NCI-H82 treated with DMSO at 0.1 percent for 48 hours (cell line): ENCODE measurements at regions not wholly inside any gene's neighbourhood (a gene's known extent, or its start where the extent isn't known, plus 50 kb on each side); places are given as distances from the start of the nearest gene placed in this dataset.

Source experiments
- DNase-seq: peaks from one replicate; lab custom pipeline; 2025; ENCODE audit not compliant: unreplicated experiment; lab: John Stamatoyannopoulos, UW

DNA sequence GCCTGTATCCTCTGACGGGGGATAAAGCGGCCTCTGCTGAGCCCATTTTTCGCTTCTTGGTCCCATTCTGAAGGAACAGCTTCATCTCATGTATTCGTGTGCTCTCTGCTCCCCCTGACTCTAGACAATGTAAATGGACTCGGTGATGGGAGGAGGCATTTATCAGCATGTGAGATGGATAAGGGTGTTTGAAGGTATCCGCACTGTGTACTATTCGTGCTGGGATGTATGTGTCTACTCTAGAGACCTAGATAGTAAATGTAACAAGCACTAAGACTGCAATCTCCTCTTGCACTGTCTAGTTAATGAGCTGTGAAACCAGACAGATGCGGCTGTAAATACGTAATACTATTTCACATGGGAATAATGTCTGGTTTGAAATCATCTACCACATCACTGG is 134.6 kb upstream of the ARGLU1 start:
- no peak for DNase-seq

DNA sequence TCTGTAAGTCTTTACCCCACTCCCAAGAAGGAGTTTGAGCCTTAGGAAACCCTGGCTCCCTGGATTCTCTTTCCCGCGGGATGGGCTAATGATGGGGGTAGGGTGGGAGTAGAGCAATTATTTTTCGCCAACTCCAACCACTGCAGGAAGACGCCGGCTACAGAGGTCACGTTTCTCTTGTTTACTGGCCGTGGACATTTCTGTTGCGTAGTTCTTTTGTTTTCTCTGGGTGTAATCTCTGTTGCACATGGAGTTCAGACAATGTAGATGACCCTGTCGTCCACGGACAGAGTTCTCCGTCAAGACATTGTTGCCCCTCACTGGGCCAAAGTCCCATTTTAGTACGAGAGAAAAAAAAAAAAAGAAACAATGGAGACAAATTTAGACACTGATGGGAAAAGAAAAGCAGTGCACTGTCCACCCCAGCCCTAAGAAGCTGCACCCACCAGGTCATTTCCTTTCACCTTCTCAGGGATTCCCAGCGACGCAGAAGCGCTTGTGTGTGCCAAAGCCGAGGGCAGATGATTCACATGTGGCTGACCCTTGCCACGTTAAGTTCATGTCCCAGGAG is 133.9 kb upstream of the ARGLU1 start:
- no peak for DNase-seq

DNA sequence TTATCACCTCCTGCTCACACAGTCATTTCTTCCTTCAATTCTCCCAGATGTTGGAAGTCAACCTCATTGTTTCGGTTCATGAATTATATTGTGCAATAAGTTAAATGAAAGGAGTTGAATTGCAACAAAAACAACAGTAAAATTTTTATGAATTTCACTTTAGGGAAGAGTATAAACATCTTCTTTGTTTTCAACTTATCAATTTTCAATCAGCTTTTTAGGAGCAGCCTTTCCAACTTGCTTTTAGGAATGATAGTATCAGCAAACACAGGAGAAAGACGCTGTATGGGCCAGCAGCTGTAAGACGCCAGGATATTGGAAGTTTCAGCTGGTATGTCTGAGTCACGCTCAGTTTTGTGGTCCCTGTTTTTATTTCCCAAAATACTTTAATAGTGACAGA is 132.5 kb upstream of the ARGLU1 start:
- no peak for DNase-seq

DNA sequence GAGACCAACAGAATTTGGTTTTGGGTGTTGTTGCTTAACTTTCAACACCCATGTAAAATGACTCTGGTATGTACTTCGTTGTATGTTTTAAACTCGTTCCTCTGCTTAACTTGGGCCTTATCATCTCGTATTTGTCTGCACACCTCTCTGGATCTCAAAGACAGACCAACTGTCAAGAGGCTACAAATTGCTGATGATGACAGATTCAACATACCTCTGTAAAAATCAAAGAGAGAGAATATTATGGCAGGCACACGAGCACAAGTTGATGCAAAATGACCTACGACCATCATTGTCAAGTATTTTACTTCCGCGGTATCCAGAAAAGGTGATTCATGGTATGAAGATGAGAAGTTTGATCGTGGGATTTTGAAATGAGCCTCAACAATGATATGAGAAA is 132.1 kb upstream of the ARGLU1 start:
- no peak for DNase-seq

DNA sequence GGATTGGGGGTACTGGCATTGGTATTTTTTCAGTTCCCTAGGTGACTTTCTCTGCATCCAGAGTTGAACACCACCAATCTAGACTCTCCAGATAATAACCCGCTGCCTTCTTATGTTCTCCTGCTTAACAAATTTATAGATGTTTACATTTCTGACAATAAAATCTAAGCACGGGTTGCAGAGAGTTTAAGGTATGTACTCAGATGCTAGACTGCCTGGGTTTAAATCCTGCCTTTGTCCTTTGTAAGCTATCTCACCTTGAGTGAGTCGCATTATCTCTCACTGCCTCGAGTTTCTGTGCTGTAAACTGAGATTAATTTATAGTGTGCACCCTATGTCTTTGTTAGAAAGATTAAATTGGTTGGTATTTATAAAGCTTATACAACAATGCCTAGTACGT is 131.4 kb upstream of the ARGLU1 start:
- DNase-seq, result no peak

DNA sequence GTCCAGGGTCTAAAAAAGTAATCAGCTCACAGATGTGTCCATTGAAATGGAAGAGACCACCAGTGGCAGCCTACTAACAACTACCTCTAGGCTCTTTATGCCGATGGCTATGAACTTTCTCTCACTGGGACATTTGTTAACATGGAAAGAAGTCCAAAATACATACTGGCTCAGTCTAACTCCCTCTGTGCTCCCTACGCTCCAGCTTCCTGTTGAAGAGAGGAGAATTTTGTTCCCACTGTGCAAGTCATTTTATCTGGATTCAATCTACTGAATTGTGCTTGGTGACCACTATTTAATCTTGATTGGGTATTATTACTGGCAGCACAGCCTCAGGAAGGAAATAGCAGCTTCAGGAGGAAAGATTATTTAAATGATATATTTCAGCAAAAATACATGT is 128.8 kb upstream of the ARGLU1 start:
- no peak for DNase-seq

DNA sequence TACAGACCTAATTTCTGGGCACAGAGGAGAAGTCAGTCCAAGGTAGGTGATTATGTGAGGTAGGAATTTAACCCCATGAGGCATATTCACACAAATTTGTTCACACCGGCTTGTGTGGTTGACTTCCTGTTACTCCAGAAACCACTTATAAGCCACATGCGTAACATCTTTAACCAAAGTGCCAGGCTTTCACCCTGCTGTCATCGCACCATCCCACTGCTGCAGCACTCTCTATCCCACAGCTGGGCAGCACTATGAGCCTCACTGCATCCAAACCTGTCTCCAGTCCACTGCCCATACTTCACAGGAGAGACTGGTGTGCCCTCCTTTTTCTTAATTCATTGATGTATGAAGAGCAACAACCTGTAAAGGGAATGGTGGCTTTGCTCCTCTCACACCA is 128.2 kb upstream of the ARGLU1 start:
- DNase-seq, result no peak

DNA sequence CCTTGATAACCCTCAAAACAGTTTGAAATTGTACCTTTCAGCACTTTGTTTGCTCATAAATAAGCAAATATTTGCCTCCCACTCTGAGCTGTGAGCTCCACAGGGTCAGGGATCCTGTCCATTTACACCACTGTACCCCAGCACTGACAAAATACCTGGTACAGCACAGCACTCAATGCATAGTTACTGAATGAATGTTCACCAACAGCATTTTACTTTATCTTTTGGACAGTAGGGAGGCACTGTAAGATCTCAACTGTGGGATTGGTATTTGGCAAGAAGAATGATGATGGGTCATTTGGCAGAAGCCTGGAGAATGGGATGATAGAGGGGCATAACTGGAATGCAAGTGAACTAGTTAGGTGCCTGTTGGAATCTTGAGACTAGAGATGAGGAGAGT is 127.2 kb upstream of the ARGLU1 start:
- DNase-seq, result no peak

DNA sequence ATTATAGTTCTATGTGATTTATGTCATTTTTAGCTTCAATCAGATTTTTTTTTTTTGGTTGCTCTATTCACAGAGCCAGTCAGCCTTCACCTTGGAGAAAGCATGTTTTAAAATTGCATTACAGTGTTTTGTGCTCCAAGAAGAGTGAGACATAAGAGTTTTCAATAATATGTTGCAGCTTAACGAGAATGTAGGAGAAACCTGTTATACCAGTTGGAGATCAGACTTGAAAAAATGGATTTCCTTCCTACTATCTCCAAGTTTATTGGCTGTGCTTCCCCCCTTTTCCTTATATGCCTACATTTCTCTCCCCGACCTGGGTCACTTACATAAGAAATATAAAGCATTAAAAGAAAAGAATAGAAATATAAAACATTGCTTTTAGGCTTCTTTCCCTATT is 123.9 kb upstream of the ARGLU1 start:
- no peak for DNase-seq

DNA sequence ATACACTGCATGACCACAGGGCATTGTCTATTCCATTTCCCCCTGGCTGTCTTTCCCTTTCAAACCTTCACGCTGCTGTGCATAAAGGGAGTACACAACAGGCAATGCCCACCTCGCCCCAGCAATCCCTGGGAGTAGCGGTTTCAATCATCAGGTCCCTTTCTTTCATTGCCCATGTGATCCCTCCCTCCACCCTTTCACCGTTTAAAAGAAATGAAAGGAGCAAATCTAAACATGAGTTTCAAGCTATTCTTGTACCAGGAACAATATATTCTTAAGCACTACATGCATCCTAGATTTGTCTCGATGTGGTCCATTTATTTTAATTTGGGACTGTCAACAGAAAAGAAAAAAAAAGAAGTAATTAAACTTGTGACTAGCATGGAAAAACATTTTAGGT is 123.4 kb upstream of the ARGLU1 start:
- no peak for DNase-seq

DNA sequence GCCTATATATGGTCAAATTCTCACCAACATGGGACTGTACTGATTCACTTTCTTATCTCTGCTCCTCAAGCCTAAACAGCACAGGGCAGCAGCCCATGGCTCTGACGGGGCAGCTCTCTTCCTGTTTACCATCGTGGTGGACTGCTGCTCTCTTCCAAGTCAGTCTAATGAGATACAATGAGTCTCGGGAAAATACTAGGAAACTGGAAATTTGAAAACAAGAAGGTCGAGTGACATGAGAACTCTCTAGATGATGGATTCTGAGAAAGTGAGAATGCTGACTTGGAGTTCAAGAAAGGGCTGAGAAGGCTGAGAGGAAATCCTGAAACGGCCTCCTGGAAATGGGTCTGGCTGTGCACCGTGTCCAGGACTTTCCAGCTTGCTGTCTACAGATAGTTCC is 122.8 kb upstream of the ARGLU1 start:
- no peak for DNase-seq

DNA sequence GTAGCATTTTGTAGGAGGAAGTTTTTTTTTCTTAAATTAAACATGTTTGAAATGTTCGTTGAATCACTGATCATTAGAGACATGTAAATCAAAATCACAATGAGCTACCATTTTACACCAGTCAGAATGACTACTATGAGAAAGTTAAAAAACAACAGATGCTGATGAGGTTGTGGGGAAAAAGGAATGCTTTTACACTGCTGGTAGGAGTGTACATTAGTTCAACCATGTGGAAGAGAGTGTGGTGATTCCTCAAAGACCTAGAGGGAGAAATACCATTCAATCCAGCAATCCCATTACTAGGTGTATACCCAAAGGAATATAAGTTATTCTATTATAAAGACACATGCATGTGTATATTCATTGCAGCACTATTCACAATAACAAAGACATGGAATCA is 122.0 kb upstream of the ARGLU1 start:
- no peak for DNase-seq

DNA sequence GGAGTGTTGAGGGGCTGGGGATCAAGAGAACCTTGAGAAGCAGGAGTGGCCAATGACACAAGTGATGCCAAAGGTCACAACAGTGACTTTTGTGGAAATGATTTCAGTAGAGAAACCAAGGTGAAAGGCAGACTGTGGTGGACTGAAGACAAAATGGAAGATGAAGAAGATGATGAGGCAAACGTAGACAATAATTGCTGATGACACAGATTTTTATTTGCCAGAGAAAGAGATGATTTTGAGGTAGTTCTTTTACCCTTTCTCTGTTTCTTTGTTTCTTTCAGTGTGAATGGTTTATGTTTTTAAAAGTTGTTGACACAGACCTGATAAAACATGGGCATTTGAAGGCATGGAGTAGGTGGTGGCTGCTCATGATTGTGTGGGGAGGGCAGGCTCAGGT is 121.0 kb upstream of the ARGLU1 start:
- DNase-seq, result no peak

DNA sequence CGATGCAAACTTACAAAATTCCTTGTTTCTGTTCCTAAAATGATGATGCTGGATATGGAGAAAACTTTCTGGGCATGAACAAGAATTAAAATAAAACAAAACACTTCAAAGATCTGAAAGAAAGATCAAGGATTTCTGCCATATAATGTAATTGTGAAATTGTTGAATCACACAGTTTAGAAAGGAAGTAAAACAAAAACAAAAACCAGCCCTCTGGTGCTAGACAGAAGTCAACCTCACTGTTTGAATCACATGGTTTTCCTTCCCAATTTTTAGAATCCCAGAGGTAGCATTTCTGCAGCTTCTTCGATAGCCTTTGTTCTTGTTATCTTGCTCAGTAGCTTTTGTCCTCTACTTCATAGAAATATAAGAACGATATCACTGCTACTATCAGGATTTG is 118.2 kb upstream of the ARGLU1 start:
- no peak for DNase-seq

DNA sequence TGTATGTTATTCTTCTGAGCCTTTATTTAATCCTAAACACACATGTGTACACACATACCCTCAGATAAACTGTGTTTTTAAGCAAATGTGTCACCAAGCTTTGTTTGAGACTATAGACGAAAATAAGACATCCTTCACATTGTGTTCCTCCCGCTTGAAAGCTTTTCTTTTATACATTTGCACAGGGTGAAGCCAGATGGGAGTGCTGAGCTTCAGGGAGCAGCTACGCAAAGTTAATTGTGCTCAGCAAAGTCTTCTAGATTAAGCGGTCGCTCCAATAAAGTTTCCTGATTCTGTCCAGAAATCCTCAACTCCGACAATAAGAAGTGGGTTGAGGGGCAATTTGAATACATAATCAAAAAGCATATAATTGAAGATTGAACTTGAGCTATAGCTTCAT is 117.2 kb upstream of the ARGLU1 start:
- DNase-seq, result no peak

DNA sequence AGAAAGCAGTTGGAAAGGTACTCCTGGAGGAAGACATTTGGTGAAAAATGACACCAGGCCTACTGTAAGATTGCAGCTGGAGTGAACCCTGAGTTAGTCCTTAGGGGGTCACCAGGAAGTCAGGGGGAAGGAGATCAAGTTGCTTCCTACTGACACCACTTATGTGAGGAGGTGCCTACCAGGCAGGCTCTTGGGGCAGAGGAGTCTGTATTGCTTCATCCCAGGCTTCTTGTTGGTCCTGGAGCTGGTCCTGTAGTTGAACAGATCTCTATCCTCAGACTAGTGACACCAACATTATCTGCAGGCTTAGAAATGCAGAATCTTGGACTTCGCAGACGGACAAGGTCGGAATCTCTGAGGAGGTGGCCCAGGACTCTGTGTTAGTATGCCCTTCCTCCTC is 116.0 kb upstream of the ARGLU1 start:
- DNase-seq, result no peak

DNA sequence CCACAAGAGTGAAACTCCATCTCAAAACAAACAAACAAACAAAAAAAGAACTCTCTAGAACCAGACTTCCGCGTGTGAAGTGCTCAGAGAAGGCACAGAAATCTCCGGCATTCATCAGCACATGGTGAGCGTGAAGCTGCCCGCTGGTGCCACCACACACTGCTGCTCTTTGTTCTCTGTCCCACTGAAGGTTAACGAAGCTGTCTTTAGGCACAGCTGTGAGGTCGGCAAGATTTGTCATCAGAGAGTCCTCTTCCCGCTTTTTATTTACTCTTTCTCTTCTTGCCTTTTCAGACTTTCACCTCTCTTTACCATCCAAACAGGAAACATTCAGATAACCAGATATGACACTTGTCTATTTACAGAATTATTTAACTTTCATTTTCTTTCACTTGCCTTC is 115.2 kb upstream of the ARGLU1 start:
- DNase-seq, result no peak

DNA sequence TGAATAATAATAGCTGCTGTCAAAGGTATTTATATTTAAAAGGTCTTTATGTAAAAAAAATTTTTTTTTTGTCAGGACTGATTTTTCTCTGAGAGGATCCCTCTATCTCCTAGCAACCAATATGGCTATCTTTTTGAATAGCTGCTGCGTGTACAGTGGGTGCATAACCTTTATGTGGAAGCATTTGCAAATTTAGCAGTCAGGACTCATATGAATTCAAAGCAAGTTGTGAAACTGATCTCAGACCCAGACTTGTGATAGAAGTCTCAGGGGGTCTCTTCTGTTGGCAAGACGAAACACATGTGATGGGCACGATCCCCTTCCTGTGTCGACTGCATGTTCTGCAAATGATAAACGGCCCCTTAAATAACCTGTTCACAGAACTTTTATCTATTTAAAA is 114.1 kb upstream of the ARGLU1 start:
- no peak for DNase-seq

DNA sequence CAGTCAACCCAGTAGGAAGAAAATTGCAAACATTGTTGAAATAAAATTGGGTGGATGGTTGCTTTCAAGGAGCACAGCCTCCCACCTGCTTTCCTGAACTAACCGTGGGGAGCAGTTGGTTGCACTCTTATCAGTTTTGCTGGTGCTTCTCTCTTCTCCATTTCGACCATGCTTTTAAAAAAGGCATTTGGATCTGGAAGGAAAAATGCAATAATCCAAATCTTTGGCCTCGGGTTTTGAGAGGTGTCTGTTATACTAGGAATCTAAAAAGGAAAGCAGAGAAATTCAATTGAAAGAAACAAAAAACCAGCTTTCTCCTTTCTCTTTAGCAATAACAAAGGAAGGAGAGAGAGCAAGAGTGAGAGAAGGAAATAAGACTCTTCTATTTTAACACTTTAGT is 113.6 kb upstream of the ARGLU1 start:
- DNase-seq, result no peak

DNA sequence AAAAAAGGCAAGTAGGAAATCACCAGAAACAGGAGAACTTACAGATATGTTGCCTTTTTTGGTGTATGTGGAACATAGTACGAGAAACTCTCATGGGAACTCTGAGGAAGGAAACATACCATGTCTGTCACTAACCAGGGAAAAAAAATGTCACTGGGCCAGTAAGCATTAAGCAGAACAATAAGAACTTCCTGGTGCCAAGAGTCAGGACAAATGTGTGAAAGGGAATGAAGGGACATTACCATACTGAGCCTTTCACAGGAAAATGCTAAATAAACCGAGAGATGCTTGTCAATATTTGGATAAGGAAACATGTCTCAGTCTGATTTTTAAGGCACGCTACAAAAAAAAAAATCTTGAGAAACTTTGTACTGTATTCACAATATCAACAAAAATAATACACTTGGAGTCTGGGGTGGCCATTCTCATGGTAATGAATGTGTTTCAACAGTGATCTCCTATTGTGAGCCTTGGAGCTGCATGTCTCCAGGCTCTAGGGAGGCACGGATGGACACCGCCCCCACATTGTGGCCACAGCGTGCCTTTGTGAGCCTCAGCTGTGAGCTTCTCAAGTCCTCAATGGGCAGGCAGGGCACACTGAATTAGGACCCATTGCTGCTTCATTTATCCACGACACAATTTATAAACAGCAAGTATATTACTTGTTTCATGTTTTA is 113.0 kb upstream of the ARGLU1 start:
- no peak for DNase-seq

DNA sequence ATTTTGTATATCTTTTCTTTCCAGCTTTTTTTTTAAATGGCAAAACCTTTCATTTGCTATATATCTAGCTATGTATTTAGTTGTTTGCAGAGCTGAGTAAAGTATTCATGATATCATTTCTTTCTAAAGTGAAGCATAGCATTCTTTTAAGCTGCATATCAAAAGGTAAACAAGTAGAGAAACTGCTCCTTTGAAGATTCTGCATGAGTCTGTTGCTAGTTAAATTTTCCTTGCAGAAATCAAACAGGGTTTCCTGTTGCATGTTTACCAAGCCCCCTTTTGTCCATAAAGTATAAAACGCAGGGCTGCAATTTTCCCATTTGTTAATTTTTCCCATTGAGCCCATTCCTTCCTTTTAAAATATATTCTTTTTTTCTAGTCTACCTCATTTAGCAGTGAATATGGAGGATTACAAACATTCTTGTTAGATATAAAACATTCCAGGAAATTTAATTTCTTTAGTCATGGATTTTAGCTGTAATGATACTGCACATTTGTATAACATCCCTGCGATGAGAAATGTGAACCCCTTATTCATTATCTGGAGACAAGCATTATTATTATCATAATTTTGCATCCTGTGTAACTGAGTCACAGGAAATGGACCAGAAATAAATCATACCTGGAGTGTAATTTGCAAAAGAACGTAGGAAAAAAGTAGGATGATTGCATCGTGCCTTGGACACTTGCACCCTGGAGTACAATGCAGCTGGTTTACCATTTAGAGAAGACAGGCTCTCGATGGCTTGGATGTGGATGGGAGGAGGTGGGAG is 110.9 kb upstream of the ARGLU1 start:
- no peak for DNase-seq

DNA sequence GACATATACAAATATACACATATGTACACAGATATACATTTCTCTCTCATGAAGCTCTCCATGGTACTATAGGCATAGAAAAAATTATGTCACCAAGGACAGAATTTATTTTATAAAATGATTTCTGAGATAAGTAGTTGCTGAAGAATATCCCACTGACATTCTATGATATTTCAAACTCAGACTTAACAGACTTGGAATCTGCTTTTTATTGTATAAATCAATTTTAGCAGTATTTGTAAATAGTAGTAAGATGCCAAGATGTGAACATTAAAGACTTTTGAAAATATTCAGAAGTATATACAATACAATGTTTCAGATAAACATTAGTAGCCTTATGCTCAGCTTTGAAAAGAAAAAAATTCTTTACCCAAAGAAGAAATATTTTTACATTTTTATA is 107.4 kb upstream of the ARGLU1 start:
- no peak for DNase-seq
